ENCODE measurements at regions not wholly inside any gene's neighbourhood (a gene's known extent, or its start where the extent isn't known, plus 50 kb on each side); places are given as distances from the start of the nearest gene placed in this dataset.

DNA sequence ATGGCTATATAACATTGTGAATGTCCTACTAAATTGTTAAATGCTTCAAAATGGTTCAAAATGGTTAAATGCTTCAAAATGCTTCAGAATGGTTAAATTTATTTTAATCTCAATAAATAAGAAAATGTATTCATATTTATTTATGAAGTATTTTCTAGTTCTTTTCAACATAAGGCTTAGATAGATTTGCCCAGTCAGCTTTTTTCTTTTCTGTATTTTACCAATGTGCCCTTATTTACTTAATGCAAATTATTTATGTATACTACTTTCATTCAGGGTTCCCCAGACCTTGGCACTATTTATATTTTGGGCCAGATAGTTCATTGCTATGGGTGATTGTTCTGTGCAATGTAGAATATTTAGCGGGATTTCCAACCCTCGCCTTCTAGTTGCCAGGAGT is 546.7 kb downstream of the RIT2 start:
- TF ChIP-seq, protein P1, sequence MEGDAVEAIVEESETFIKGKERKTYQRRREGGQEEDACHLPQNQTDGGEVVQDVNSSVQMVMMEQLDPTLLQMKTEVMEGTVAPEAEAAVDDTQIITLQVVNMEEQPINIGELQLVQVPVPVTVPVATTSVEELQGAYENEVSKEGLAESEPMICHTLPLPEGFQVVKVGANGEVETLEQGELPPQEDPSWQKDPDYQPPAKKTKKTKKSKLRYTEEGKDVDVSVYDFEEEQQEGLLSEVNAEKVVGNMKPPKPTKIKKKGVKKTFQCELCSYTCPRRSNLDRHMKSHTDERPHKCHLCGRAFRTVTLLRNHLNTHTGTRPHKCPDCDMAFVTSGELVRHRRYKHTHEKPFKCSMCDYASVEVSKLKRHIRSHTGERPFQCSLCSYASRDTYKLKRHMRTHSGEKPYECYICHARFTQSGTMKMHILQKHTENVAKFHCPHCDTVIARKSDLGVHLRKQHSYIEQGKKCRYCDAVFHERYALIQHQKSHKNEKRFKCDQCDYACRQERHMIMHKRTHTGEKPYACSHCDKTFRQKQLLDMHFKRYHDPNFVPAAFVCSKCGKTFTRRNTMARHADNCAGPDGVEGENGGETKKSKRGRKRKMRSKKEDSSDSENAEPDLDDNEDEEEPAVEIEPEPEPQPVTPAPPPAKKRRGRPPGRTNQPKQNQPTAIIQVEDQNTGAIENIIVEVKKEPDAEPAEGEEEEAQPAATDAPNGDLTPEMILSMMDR (conservative IDR thresholded peaks at IDR 0.05; ENCODE audit: low read depth, low read length): no peak
- H3K4me3 ChIP-seq (ENCODE audit: low read depth, low read length): no peak overlapping the region

DNA sequence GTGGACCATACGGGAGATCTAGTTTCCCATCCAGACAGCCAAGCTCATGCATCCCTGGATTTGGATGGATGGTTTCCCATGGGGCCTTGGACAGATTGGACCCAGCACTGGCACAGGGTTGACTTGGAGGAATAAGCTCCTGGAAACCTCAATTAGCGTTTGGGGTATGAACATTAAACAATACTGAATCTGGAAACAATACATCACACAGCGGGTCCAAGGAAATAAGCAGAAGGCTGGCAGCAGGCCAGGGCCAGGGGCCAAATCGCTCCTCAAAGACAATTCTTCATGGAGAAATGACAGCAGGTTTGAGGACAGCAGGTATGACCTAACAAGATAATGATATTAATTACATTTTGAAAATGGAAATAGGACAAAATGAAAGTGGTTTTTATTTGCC is 540.6 kb downstream of the RIT2 start:
- no peak for DNase-seq (ENCODE audit: low read depth)
- H3K4me3 ChIP-seq (ENCODE audit: low read depth, low read length): no peak overlapping the region
- TF ChIP-seq, protein P1 (conservative IDR thresholded peaks at IDR 0.05; ENCODE audit: low read depth, low read length): no peak

More for the DNA sequence above, 546.7 kb downstream of the RIT2 start:
- no peak for DNase-seq (ENCODE audit: low read depth)

DNA sequence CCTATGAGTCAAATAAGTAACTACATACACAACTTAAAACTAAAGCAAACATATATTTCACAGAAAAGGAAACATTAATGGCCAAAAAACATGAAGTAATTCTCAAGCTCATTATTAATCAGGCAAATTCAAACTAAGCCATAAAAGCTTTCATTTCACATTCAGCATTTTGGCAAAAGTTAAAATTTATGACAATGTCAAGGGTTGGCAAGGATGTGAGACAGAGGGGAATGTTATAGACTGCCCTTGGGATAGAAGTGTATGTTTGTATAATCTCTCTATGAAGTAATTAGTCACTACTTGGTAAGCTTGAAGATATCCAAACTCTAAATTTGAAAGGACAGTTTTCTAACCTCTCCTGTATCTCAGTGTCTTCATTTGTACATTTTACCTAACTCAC is 539.4 kb downstream of the RIT2 start:
- DNase-seq (ENCODE audit: low read depth): no peak
- TF ChIP-seq, protein P1 (conservative IDR thresholded peaks at IDR 0.05; ENCODE audit: low read depth, low read length): no peak

DNA sequence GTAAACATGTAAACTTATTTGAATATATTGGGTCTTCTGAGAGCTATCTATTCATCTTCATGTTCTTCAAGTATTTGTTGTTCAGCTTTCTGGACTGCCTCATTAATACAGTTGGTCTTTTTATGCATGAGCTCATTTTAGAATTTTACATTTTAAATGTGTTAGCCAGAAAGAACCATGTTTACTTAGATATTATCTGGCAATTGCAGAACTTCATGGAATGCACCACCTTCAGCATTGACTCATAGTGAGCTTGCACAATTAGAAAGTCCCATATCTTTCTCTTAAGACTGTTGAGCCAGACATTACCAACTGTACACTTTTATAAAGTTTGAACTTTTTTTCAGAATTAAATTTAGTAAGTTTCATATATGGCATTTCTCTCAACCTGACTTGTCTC is 536.7 kb downstream of the RIT2 start:
- peak; percentile 81 for DNase-seq (ENCODE audit: low read depth)
- TF ChIP-seq, protein P1 (conservative IDR thresholded peaks at IDR 0.05; ENCODE audit: low read depth, low read length): no peak

More for the DNA sequence above, 539.4 kb downstream of the RIT2 start:
- H3K4me3 ChIP-seq (ENCODE audit: low read depth, low read length): no peak overlapping the region

DNA sequence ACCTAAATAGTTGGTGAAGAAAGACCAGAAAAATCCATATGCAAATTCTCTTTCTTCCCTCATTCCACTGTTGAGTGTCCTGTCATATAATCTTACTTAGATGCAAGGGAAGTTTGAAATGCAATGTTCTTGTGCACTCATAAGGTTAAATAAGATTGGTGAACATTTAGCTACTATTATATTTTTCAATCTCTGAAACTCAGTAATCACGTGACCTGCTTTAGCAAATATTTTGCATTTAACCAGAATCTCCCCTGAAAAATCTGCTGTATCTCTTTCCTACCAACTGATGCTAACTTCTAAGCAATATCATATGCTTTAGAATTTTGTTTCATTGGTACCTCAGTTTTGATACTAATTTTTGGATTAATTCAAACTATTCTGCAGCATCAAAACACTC is 533.2 kb downstream of the RIT2 start:
- H3K4me3 ChIP-seq (ENCODE audit: low read depth, low read length): no peak overlapping the region
- TF ChIP-seq, protein P1 (conservative IDR thresholded peaks at IDR 0.05; ENCODE audit: low read depth, low read length): no peak
- no peak for DNase-seq (ENCODE audit: low read depth)

More for the DNA sequence above, 536.7 kb downstream of the RIT2 start:
- no peak overlapping the region for H3K4me3 ChIP-seq (ENCODE audit: low read depth, low read length)

DNA sequence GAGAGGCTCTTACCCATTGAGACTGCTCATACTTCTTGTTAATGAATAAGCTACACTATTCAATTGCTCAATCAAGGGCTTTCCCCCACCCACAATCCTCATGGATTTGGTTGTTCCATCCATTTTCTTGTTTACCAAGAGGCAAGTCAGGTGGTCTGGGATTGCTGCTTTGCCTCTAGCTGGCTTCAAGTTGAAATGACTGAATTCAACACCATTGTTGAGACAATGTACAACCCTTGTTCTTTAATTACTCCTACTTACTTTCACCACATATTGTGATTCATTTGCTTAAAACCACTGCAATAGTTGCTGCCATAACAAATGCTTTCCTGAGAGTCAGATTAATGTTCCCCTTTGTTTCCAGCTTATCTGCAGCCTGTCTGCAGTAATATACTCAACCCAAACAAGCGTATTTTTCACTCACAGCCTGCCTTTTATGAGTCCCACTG is 532.2 kb downstream of the RIT2 start:
- DNase-seq (ENCODE audit: low read depth): peak; percentile 97
- TF ChIP-seq, protein P1 (conservative IDR thresholded peaks at IDR 0.05; ENCODE audit: low read depth, low read length): no peak
- no peak overlapping the region for H3K4me3 ChIP-seq (ENCODE audit: low read depth, low read length)

DNA sequence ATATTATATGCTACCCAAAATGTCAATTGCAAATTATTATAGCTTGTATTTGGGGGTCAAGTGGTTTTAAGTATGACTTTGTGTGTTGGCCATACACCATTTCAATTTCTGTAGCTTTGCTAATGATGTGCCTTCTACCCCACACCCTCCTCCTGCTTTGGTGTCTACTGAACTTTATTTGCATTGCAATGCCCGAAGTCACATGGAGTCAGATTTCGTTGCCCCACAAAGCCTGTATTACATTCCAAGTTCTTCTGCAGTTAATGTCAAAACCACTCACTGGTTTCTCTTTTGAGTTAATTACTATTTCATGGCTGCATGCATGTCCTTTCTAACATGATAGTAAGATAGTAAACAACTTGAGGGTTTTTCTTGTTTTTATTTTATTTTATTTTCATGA is 528.9 kb downstream of the RIT2 start:
- TF ChIP-seq, protein P1 (conservative IDR thresholded peaks at IDR 0.05; ENCODE audit: low read depth, low read length): no peak
- DNase-seq (ENCODE audit: low read depth): no peak
- H3K4me3 ChIP-seq (ENCODE audit: low read depth, low read length): no peak overlapping the region

Measured in epithelial cell of proximal tubule (primary cell).